Type B pancreatic cell (in vitro differentiated cells): ENCODE measurements at regions not wholly inside any gene's neighbourhood (a gene's known extent, or its start where the extent isn't known, plus 50 kb on each side); places are given as distances from the start of the nearest gene placed in this dataset.
"Not testable (repeated sequence)": the region's sequence is repeated elsewhere in the genome, so short reads cannot be mapped to it uniquely, and the experiment has no call there.

Experiments used
- DNase-seq: peaks from one replicate; pipeline ENCODE4 v3.0.0; 2021; ENCODE audit warnings: mixed read lengths; ENCODE audit not compliant: unreplicated experiment; ENCODE audit errors: extremely low spot score
- H3K27ac Mint-ChIP-seq: 2 replicates; pipeline ENCODE4 v1.8.0; 2021; ENCODE audit warnings: mild to moderate bottlenecking, mixed read lengths
- H3K27me3 Mint-ChIP-seq: 2 replicates; pipeline ENCODE4 v1.8.0; 2021; ENCODE audit warnings: mixed read lengths
- H3K36me3 Mint-ChIP-seq: 2 replicates; pipeline ENCODE4 v1.8.0; 2021; ENCODE audit warnings: mixed read lengths
- H3K4me1 Mint-ChIP-seq: one replicate; pipeline ENCODE4 v1.8.0; 2021; ENCODE audit warnings: mixed read lengths; ENCODE audit not compliant: unreplicated experiment
- H3K4me3 Mint-ChIP-seq: 2 replicates; pipeline ENCODE4 v1.8.0; 2021; ENCODE audit warnings: mild to moderate bottlenecking, mixed read lengths
- H3K9me3 Mint-ChIP-seq: 2 replicates; pipeline ENCODE4 v1.8.0; 2021; ENCODE audit warnings: mixed read lengths
- TF ChIP-seq, protein P1 (sequence below): fragments of 200-600 bp; sonication (generic); conservative IDR thresholded peaks from 2 replicates; pipeline ENCODE4 v1.5.0; 2021; ENCODE audit warnings: antibody characterized with exemption, mild to moderate bottlenecking

DNA sequence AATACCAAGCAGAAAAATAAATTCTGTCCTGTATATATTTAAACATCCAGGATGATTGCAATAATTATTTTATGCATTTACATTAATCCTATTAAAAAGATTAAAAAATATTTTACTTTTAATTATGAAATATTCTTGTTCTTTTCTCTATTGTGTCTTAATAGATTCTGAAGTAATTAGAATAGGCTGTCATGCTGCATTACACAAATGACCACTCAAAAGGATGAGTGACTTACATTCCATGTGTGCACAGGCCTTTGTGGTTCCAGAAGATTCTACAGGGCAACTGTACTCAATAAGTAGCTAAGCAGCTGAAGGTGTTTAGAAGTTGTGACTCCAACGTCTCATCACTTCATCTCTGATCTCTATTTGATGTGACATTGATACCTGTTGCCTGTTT, 745.9 kb upstream of the CCDC179 start:
- DNase-seq = no peak
- Mint-ChIP-seq H3K27me3 (no peaks in the 10 kb centered on the region), H3K36me3 (no peaks in the 10 kb centered on the region), H3K27ac (no peak overlapping the region), H3K9me3 (no peaks in the 10 kb centered on the region), H3K4me1 (no peaks in the 10 kb centered on the region), H3K4me3 (no peak overlapping the region)
- TF ChIP-seq, protein P1, sequence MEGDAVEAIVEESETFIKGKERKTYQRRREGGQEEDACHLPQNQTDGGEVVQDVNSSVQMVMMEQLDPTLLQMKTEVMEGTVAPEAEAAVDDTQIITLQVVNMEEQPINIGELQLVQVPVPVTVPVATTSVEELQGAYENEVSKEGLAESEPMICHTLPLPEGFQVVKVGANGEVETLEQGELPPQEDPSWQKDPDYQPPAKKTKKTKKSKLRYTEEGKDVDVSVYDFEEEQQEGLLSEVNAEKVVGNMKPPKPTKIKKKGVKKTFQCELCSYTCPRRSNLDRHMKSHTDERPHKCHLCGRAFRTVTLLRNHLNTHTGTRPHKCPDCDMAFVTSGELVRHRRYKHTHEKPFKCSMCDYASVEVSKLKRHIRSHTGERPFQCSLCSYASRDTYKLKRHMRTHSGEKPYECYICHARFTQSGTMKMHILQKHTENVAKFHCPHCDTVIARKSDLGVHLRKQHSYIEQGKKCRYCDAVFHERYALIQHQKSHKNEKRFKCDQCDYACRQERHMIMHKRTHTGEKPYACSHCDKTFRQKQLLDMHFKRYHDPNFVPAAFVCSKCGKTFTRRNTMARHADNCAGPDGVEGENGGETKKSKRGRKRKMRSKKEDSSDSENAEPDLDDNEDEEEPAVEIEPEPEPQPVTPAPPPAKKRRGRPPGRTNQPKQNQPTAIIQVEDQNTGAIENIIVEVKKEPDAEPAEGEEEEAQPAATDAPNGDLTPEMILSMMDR = no peak

DNA sequence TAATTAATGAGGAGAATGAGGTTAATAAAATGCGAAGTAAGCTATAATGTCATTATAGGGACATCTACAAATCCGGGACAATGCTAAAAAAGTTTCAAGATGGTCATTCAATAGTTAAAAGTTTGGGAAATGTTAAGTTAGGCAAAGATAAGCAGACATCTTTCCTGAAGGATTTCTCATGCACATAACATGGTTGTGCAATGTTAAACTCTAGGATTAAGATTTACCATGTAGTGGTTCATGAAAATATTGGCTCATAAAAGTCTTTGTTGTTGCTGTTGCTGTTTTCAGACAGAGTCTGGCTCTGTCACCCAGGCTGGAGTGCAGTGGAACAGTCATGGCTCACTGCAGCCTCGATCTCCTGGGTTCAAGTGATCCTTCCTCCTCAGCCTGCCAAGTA, 751.5 kb upstream of the CCDC179 start:
- H3K36me3 Mint-ChIP-seq = no peaks in the 10 kb centered on the region
- TF ChIP-seq, protein P1 = no peak

DNA sequence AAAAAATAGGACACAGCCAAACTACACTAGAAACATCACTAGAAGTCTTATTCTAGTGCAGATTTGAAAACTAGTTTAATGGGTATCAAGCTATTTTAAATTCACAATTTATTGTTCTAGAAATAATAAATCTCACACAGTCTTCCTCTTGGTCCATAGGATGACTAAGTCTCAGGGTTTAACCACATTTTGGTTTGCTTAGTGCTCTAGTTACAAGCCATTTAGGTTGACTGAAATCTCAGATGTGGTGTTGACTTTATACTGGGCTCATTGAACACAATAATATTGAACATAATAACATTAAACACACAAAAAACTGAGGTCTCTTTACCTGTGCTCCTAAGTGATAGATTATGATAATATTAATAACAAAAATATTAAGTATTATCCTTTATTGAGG, 760.3 kb upstream of the CCDC179 start:
- Mint-ChIP-seq H3K9me3 (no peaks in the 10 kb centered on the region), H3K4me3 (no peak overlapping the region), H3K36me3 (no peaks in the 10 kb centered on the region), H3K27me3 (no peaks in the 10 kb centered on the region), H3K27ac (no peak overlapping the region), H3K4me1 (no peaks in the 10 kb centered on the region)
- TF ChIP-seq, protein P1 = no peak
- DNase-seq = no peak

More for the DNA sequence above, 751.5 kb upstream of the CCDC179 start:
- Mint-ChIP-seq H3K27ac (no peak overlapping the region), H3K4me1 (no peaks in the 10 kb centered on the region), H3K4me3 (no peak overlapping the region), H3K9me3 (no peaks in the 10 kb centered on the region), H3K27me3 (no peaks in the 10 kb centered on the region)
- no peak for DNase-seq

DNA sequence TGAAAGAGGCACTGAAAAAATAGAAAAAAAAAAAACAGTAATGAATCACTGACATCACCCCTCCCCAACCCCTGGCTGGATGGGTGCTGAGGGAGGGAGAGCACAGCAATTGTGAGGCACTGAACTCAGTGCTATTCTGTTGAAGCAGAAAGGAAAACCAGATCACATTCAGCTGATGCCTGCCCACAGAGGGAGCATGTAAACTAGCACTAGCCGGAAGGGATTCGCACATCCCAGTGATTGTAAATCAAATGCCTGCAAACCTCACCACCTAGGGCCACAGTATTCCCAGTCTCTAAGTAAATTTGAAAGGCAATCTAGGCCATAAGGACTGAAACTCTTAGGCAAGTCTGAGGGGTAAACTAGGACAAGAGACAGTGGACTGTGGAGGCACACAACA, 772.0 kb upstream of the CCDC179 start:
- no peaks in the 10 kb centered on the region for H3K36me3 Mint-ChIP-seq
- no peaks in the 10 kb centered on the region for H3K27me3 Mint-ChIP-seq
- H3K4me3 Mint-ChIP-seq = no peak overlapping the region
- H3K27ac Mint-ChIP-seq = no peak overlapping the region
- no peak for DNase-seq
- H3K9me3 Mint-ChIP-seq = no peaks in the 10 kb centered on the region
- no peaks in the 10 kb centered on the region for H3K4me1 Mint-ChIP-seq
- TF ChIP-seq, protein P1 = no peak

DNA sequence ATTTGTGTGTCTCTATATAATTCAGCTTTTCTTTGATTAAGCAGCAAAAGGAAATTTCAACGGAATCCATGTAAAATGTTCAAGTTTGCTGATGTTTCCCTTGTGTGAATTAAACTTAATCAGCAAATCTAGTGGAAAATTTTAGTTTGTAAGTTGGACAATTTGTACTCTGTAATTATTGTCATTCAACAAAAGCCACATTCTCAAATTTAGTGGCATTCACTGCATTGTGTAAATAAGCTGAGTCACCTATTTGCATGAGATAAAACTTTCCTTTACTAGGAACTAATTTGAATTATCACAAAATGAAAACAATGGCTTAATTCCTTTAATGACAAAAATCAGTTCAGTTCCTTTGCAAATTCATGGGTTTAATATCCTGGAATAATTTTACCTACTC, 784.2 kb upstream of the CCDC179 start:
- no peaks in the 10 kb centered on the region for H3K27me3 Mint-ChIP-seq
- H3K9me3 Mint-ChIP-seq = peaks cover 11% of the 10 kb centered on the region
- no peaks in the 10 kb centered on the region for H3K36me3 Mint-ChIP-seq
- no peak overlapping the region for H3K27ac Mint-ChIP-seq
- no peak overlapping the region for H3K4me3 Mint-ChIP-seq
- H3K4me1 Mint-ChIP-seq = no peaks in the 10 kb centered on the region
- TF ChIP-seq, protein P1 = no peak
- no peak for DNase-seq

DNA sequence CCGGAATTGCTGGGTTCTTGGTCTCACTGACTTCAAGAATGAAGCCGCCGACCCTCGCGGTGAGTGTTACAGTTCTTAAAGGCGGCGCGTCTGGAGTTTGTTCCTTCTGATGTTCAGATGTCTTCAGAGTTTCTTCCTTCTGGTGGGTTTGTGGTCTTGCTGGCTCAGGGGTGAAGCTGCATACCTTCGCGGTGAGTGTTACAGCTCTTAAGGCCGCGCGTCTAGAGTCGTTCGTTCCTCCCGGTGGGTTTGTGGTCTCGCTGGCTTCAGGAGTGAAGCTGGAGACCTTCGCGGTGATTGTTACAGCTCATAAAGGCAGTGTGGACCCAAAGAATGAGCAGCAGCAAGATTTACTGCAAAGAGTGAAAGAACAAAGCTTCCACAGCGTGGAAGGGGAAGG, 792.1 kb upstream of the CCDC179 start:
- DNase-seq, H3K27me3 Mint-ChIP-seq, H3K4me3 Mint-ChIP-seq, H3K27ac Mint-ChIP-seq, H3K4me1 Mint-ChIP-seq, H3K36me3 Mint-ChIP-seq: not testable (repeated sequence)
- H3K9me3 Mint-ChIP-seq = peaks cover 12% of the 10 kb centered on the region
